ENCODE measurements at regions not wholly inside any gene's neighbourhood (a gene's known extent, or its start where the extent isn't known, plus 50 kb on each side); places are given as distances from the start of the nearest gene placed in this dataset.

- intact Hi-C loops (cut with DNase I) = no loop called here
- H3K4me1 ChIP-seq (ENCODE audit: insufficient read depth) = no peaks in the 10 kb centered on the region
- no peak for DNase-seq
- no peaks in the 10 kb centered on the region for H3K9me3 ChIP-seq
- TF ChIP-seq POLR2A (IDR thresholded peaks at IDR 0.05) (no peak), EP300 (IDR thresholded peaks at IDR 0.05) (no peak)
- TF ChIP-seq, protein P1, sequence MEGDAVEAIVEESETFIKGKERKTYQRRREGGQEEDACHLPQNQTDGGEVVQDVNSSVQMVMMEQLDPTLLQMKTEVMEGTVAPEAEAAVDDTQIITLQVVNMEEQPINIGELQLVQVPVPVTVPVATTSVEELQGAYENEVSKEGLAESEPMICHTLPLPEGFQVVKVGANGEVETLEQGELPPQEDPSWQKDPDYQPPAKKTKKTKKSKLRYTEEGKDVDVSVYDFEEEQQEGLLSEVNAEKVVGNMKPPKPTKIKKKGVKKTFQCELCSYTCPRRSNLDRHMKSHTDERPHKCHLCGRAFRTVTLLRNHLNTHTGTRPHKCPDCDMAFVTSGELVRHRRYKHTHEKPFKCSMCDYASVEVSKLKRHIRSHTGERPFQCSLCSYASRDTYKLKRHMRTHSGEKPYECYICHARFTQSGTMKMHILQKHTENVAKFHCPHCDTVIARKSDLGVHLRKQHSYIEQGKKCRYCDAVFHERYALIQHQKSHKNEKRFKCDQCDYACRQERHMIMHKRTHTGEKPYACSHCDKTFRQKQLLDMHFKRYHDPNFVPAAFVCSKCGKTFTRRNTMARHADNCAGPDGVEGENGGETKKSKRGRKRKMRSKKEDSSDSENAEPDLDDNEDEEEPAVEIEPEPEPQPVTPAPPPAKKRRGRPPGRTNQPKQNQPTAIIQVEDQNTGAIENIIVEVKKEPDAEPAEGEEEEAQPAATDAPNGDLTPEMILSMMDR (IDR thresholded peaks at IDR 0.05) = no peak
- no peaks in the 10 kb centered on the region for H3K36me3 ChIP-seq
- 69 to 77% (median 72%) methylated on average over 8 of the region's 8 CpGs for WGBS, 3 donors
- no peak overlapping the region for H3K4me3 ChIP-seq
- no peaks in the 10 kb centered on the region for H3K27me3 ChIP-seq
- H3K27ac ChIP-seq = no peak overlapping the region
Observed at GRCh38 chr10:70978816-70979480, 90.6 kb upstream of the PCBD1 start.

DNA sequence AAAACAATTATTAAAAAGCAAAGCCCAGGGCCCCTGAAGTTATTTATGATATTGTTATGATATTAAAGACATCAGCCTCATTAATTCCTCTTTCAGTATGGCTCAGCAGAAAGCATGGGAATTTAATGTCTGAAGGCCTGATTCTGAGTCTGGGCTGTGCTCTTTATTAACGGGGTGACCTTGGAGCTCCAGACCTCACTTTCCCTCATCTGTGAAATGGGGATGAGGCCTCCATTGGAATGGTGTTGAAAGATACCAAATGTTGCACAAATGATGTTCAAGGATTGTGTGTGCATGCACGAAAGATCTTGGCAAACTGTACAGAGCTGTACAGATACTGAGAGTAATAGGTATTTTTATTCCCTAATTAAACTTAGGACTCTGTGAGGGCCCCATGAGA is 92.3 kb upstream of the PCBD1 start:
- H3K4me3 ChIP-seq = no peak overlapping the region
- TF ChIP-seq EP300 (IDR thresholded peaks at IDR 0.05) (no peak), POLR2A (IDR thresholded peaks at IDR 0.05) (no peak)
- TF ChIP-seq, protein P1 (IDR thresholded peaks at IDR 0.05) = no peak
- no peaks in the 10 kb centered on the region for H3K4me1 ChIP-seq (ENCODE audit: insufficient read depth)
- H3K27me3 ChIP-seq = no peaks in the 10 kb centered on the region
- no peaks in the 10 kb centered on the region for H3K36me3 ChIP-seq
- 81 to 96% (median 87%) methylated on average over 2 of the region's 2 CpGs for WGBS, 3 donors
- no peaks in the 10 kb centered on the region for H3K9me3 ChIP-seq
- no peak for DNase-seq
- intact Hi-C loops (cut with DNase I) = loop anchor here in 1 of 4 donors (10.0 kb wide), 1 partner anchor 174 kb away; no protein-coding TSS in a partner anchor
- H3K27ac ChIP-seq = no peak overlapping the region

GRCh38 chr10:70981171-70981836 is 92.9 kb upstream of the PCBD1 start:
- no peak for DNase-seq
- Histone ChIP-seq H3K4me3 (no peak overlapping the region), H3K4me1 (ENCODE audit: insufficient read depth) (no peaks in the 10 kb centered on the region), H3K36me3 (no peaks in the 10 kb centered on the region), H3K27ac (no peak overlapping the region), H3K9me3 (no peaks in the 10 kb centered on the region), H3K27me3 (no peaks in the 10 kb centered on the region)
- intact Hi-C loops (cut with DNase I) = loop anchor here in 1 of 4 donors (10.0 kb wide), 1 partner anchor 173 kb away; no protein-coding TSS in a partner anchor
- TF ChIP-seq, protein P1 (IDR thresholded peaks at IDR 0.05) = no peak
- no peak for TF ChIP-seq EP300 (IDR thresholded peaks at IDR 0.05)
- TF ChIP-seq POLR2A (IDR thresholded peaks at IDR 0.05) = no peak
- WGBS, 3 donors = 81 to 86% (median 84%) methylated on average over 7 of the region's 7 CpGs

GRCh38 chr10:70981936-70982335 is 93.6 kb upstream of the PCBD1 start:
- no peak overlapping the region for H3K4me3 ChIP-seq
- WGBS, 3 donors = 83 to 89% (median 86%) methylated on average over 6 of the region's 6 CpGs
- no peaks in the 10 kb centered on the region for H3K36me3 ChIP-seq
- H3K9me3 ChIP-seq = no peaks in the 10 kb centered on the region
- no peaks in the 10 kb centered on the region for H3K27me3 ChIP-seq
- H3K27ac ChIP-seq = no peak overlapping the region
- TF ChIP-seq, protein P1 (IDR thresholded peaks at IDR 0.05) = no peak
- TF ChIP-seq POLR2A (IDR thresholded peaks at IDR 0.05) = no peak
- TF ChIP-seq EP300 (IDR thresholded peaks at IDR 0.05) = no peak
- DNase-seq = no peak
- no peaks in the 10 kb centered on the region for H3K4me1 ChIP-seq (ENCODE audit: insufficient read depth)
- intact Hi-C loops (cut with DNase I) = loop anchor here in 1 of 4 donors (10.0 kb wide), 1 partner anchor 173 kb away; no protein-coding TSS in a partner anchor

Measured in ovary (tissue), 7 donors.